IPS DF 4.7 (cell line): ENCODE measurements at regions not wholly inside any gene's neighbourhood (a gene's known extent, or its start where the extent isn't known, plus 50 kb on each side); places are given as distances from the start of the nearest gene placed in this dataset.
A peak's percentile ranks its signal among the peaks of the same experiment; 100 is the strongest.
"Not testable (repeated sequence)": the region's sequence is repeated elsewhere in the genome, so short reads cannot be mapped to it uniquely, and the experiment has no call there.

ENCODE experiments used
- DNase-seq: peaks from one replicate; pipeline ENCODE4 v3.0.0-alpha.2; 2013; ENCODE audit warnings: low spot score; ENCODE audit errors: extremely low read depth

DNA sequence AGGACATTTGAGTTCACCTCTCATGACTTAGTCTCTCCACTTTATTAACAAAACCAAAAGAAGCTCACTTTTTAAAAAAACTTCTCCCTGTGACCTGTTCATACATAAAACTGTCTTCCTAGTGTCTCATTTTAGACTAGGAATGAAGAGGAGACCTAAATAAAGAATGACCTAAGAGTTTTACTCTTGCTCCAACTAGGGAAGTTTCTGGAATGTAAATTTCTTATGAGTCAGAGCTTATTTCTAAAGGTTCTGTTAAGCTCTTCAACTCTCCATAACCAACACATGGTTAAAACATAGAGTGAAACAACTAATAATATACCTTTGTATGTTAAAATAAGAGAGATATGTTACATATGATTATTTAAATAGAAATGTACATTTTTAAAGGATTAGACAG is 369.8 kb downstream of the EMP1 start:
- no peak for DNase-seq

GRCh38 chr12:13564266-13564810 is 367.8 kb downstream of the EMP1 start:
- DNase-seq: no peak

DNA sequence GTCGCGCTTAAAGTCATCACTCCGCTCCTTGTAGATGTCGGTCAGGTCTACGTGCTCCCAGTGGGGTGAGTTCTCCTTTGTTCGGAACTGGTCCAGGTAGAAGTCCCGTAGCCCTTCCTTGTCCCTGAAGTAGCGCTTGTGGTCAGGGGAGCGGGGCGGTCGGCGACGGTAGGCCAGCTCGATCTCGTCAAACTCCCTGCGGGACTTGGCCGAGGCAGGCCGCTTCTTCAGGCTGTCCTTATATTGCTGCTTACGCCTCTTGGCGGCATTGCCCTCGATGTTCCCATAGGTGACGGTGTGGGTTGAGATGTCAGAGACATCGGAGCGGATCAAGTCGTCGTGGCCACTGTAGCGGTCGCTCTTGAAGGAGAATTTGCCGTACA is 367.2 kb downstream of the EMP1 start:
- no peak for DNase-seq

GRCh38 chr12:13562915-13563742 is 366.6 kb downstream of the EMP1 start:
- no peak for DNase-seq

DNA sequence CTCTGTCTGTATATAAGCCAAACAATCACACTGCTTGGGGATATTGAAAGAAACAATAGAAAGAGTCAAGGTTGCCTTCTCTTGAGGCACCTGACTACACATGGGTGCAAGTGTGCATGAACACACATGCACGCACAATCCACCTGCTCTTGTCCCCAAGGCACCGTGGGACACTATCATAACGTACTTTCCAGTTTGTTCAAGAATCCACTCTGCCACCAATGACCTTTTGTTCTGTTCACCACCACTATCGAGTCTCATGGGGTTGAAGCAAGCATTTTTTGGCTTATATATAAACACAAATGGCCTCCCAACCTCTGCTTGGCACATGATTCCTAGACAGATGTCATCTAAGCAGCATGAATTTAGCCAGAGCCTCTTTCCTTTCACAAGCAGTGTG is 365.4 kb downstream of the EMP1 start:
- DNase-seq: no peak

- no peak for DNase-seq
These were observed 362.9 kb downstream of the EMP1 start for GRCh38 chr12:13559318-13559978.

DNA sequence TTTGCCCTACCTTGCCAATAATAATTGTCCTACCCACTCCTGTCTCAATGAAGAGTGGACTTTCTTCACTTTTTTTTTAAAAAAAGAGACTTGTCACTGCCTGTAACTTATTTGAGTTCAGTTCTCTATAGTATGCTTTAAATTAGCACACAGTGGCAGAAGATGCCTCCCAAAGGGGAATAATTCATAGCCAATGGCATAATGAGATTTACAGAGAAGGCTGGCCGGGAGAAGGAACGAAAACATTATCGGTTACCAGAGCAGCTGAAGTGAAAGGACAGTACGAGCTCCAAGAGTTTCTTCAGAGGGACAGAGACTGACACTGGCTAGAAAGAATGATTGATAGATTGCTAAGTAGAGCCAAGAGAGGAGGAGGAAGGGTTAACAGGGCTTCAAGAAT is 356.3 kb downstream of the EMP1 start:
- no peak for DNase-seq

DNA sequence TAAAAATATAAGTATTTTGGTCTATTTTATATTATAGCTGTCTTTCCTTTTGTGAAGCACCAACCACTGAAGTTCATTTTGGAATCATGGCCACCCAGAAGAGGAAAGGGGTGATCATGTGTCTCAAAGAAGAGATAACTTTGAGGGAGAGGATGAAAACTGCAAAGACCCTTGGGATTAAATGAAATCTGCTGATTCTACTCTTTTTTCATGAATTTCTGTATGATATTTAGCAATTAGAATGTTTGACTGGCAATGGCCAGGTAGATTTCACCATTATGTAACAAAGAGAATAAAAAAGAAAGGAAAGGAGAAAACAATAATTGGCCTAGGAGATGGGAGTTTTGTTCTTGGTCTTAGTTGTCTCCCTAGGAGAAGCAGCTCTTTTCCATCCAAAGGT is 350.8 kb downstream of the EMP1 start:
- DNase-seq: no peak

- DNase-seq: no peak
These were observed 349.7 kb downstream of the EMP1 start for GRCh38 chr12:13546231-13546630.

DNA sequence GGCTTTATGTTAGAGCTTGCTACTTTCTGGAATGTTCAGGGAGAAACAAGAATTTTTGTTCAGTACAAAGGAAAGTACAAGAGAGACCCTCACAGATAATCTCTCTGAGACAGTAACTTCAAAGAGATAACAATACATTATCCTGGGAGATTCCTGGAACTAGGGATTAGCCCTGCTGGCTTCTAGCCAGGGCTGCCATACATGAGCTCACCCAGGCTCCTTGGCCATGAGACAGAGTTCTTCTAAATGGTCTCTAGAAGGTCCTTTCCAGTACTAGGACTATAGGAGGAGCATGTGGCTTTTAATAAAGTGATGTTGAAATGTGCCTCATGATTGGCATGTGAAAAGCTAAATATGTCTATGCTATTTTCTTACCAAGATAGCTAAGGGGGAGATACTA is 342.5 kb downstream of the EMP1 start:
- no peak for DNase-seq

GRCh38 chr12:13538136-13538535 is 341.6 kb downstream of the EMP1 start:
- no peak for DNase-seq

- no peak for DNase-seq
These were observed 341.1 kb downstream of the EMP1 start for GRCh38 chr12:13537623-13538022.

DNA sequence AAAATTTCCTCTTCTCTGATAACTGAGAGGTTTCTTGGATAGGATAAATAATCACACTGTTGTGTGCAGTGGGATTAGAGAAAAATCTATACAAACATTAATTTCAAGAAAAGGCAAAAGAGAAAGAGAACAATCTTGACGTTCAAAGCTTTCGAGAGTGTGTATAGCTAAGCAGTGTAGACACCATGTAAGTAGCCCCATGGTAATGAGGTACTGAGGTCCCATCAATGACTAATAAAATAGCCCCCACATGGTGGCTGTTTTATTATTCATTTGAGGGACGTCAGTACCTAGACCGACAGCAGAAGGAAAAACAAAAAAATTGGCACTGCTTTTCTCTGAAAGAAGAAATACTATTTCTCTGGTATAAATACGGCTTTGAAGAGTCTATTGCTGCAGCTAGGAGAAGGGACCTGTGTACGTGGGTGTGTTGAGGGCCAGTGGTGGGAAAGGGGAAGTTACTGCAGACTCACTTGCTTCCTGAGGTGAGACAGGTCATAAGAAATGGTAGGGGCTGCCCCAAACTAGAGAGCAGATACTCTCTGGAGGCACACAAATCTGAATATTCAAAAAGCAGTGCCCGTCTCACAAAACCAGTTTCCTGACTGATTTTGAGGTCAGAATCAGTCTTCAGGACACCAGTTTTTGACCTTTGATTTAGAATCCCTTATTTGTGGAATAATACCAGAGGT is 339.8 kb downstream of the EMP1 start:
- DNase-seq: no peak

DNA sequence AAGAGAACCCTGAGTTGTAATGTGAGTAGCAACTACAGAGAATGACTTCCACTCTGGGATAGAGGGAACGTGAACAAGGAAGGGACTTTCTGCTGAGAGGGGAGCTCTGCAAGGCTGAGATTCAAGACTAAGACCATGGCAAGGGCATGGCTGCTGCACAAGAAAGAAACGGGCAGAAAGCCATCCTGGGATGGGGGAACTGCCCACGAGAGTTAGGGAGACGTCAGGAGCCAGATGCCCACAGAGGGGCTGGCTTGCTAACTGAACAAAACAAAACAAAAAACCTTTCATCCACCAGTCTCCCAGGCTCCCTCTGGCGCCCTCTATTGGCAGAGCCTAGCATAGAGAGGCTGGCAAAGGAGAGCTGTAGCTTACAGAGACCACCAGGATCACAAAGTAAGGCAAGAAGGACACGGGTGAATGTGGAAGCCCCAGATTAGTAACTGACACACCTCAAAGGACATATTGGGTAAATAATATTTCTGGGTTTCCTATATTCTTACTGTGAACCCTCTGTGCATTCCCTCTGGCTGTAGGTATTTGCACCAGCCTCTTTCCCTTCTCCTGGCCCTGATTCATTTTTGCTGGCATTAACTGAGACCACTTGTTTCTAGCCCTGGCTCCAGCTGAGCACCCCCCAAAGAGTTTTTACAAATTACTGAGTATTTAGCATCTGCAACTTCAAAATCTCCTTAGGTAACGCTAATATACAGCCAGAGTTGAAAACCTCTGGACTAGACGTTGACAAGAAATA is 338.3 kb downstream of the EMP1 start:
- DNase-seq: peak; percentile 78

DNA sequence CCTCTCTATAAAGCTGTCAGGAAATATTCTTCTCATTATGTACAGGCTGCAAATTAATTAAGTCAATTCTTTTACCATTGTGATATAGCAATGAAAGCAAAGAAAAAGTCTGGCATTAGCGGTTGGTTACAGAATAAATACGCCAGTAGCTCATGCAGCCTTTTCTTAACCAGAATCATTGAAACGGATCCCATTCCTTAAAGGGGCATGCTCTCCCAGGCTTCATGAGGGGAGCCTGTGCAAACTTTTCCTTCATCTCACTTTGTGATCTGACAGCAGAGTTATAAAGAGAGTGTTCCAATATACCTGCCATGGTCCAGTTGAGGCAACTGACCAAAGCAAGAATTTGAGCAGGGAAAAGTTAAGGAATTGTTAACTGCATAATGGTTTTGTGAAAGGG is 337.7 kb downstream of the EMP1 start:
- no peak for DNase-seq

- DNase-seq: no peak
These were observed 334.4 kb downstream of the EMP1 start for GRCh38 chr12:13530966-13531365.

- DNase-seq: not testable (repeated sequence)
These were observed 329.8 kb downstream of the EMP1 start for GRCh38 chr12:13526185-13526921.

GRCh38 chr12:13523536-13524307 is 327.2 kb downstream of the EMP1 start:
- DNase-seq: no peak

DNA sequence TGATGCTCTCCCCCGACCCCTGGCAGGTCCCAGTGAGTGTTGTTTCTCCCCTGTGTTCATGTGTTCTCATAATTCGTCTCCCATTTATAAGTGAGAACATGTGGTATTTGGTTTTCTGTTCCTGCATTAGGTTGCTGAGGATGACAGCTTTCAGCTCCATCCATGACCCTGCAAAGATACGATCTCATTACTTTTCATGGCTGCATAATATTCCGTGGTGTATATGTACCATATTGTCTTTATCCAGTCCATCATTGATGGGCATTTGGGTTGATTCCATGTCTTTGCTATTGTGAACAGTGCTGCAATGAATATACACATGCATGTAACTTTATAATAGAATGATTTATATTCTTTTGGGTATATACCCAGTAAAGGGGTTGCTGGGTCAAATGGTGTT is 321.5 kb downstream of the EMP1 start:
- not testable (repeated sequence) for DNase-seq

- DNase-seq: no peak
These were observed 313.2 kb downstream of the EMP1 start for GRCh38 chr12:13509740-13510139.
